Mesendoderm (in vitro differentiated cells): ENCODE measurements at regions not wholly inside any gene's neighbourhood (a gene's known extent, or its start where the extent isn't known, plus 50 kb on each side); places are given as distances from the start of the nearest gene placed in this dataset.
"Not testable (repeated sequence)": the region's sequence is repeated elsewhere in the genome, so short reads cannot be mapped to it uniquely, and the experiment has no call there.

Source experiments
- DNase-seq: peaks from one replicate; pipeline ENCODE4 v3.0.0; 2013
- H2AK5ac ChIP-seq: 2 replicates; pipeline ENCODE4 v1.6.1; 2013; ENCODE audit warnings: low read length, inconsistent platforms
- H2BK120ac ChIP-seq: 2 replicates; pipeline ENCODE4 v1.6.1; 2013; ENCODE audit warnings: low read depth, mild to moderate bottlenecking, low read length, moderate library complexity, mixed read lengths
- H2BK15ac ChIP-seq: replicated peaks from 2 replicates; pipeline ENCODE4 v1.6.1; 2013; ENCODE audit warnings: low read depth, mild to moderate bottlenecking, moderate library complexity
- H2BK5ac ChIP-seq: 2 replicates; pipeline ENCODE4 v1.6.1; 2013; ENCODE audit warnings: low read length, inconsistent platforms
- H3K18ac ChIP-seq: 2 replicates; pipeline ENCODE4 v1.6.1; 2013; ENCODE audit warnings: mild to moderate bottlenecking, low read length, mixed read lengths
- H3K23ac ChIP-seq: one replicate; pipeline ENCODE4 v1.6.1; 2013; ENCODE audit warnings: low read length
- H3K27ac ChIP-seq: 2 replicates; pipeline ENCODE4 v1.5.1; 2013; ENCODE audit warnings: low read depth, mild to moderate bottlenecking, inconsistent platforms, low read length, moderate library complexity
- H3K27me3 ChIP-seq: 2 replicates; pipeline ENCODE4 v1.6.1; 2013; ENCODE audit warnings: low read length, control low read depth, mild to moderate bottlenecking, inconsistent platforms; ENCODE audit not compliant: insufficient read depth, poor library complexity
- H3K36me3 ChIP-seq: 2 replicates; pipeline ENCODE4 v1.6.1; 2013; ENCODE audit warnings: low read length, inconsistent platforms; ENCODE audit not compliant: control insufficient read depth, insufficient read depth
- H3K4ac ChIP-seq: one replicate; pipeline ENCODE4 v1.6.1; 2013; ENCODE audit warnings: low read depth, mild to moderate bottlenecking, low read length, moderate library complexity
- H3K4me1 ChIP-seq: 2 replicates; pipeline ENCODE4 v1.6.1; 2013; ENCODE audit warnings: low read depth, low read length, inconsistent platforms; ENCODE audit not compliant: control insufficient read depth
- H3K4me2 ChIP-seq: 2 replicates; pipeline ENCODE4 v1.6.1; 2013; ENCODE audit warnings: low read length
- H3K4me3 ChIP-seq: 2 replicates; pipeline ENCODE4 v1.5.1; 2013; ENCODE audit warnings: mild to moderate bottlenecking, low read length
- H3K56ac ChIP-seq: one replicate; pipeline ENCODE4 v1.6.1; 2013; ENCODE audit warnings: low read length
- H3K79me1 ChIP-seq: 2 replicates; pipeline ENCODE4 v1.6.1; 2013; ENCODE audit warnings: low read length, inconsistent platforms
- H3K79me2 ChIP-seq: 2 replicates; pipeline ENCODE4 v1.6.1; 2013; ENCODE audit warnings: mild to moderate bottlenecking, low read length; ENCODE audit not compliant: control insufficient read depth, insufficient read depth
- H3K9ac ChIP-seq: 2 replicates; pipeline ENCODE4 v1.6.1; 2013; ENCODE audit warnings: low read length, inconsistent platforms
- H4K5ac ChIP-seq: one replicate; pipeline ENCODE4 v1.6.1; 2013; ENCODE audit warnings: low read length
- H4K8ac ChIP-seq: one replicate; pipeline ENCODE4 v1.6.1; 2013; ENCODE audit warnings: low read depth, mild to moderate bottlenecking, control low read depth, low read length, moderate library complexity
- WGBS: extraction: QIAGEN DNeasy Blood & Tissue Kit; methylation state at CpG from one replicate; pipeline ENCODE4 v1.1.7; 2013; ENCODE audit warnings: low lambda C conversion rate, missing lambda C conversion rate; ENCODE audit not compliant: insufficient coverage; ENCODE audit errors: extremely low coverage; 5-methylcytosine and 5-hydroxymethylcytosine counted together

DNA sequence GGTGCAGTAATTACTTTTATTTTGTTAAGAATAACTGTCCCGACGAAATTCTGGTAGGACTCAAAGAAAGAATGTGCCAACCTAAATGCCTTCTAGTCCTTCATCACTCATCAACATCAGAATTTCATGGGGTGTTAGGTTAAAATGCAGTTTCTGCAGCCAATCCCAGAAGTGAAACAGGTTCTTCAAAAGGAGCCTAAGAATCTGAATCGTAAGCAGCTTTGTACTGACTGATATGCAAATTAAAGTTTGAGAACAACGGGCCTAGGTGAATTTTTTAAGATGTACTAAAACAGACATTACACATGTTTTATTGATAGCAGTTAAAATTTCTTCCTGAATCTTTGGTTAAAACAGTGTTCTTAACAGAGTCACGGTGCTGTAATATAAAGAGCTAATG, 140.3 kb upstream of the ZC3H15 start:
- no peak overlapping the region for H3K4me3 ChIP-seq
- no peak overlapping the region for H2BK5ac ChIP-seq
- no peak overlapping the region for H2AK5ac ChIP-seq
- H4K8ac ChIP-seq: no peak overlapping the region
- H3K79me1 ChIP-seq: no peaks in the 10 kb centered on the region
- H3K56ac ChIP-seq: no peak overlapping the region
- H3K27ac ChIP-seq: no peak overlapping the region
- WGBS: no CpG with 5 or more reads among the region's 5 CpGs
- H3K18ac ChIP-seq: no peak overlapping the region
- no peak overlapping the region for H4K5ac ChIP-seq
- no peak overlapping the region for H3K23ac ChIP-seq
- H3K4ac ChIP-seq: no peak overlapping the region
- no peaks in the 10 kb centered on the region for H3K79me2 ChIP-seq
- H2BK120ac ChIP-seq: no peak overlapping the region
- H3K9ac ChIP-seq: no peak overlapping the region
- no peak overlapping the region for H2BK15ac ChIP-seq
- H3K4me1 ChIP-seq: no peaks in the 10 kb centered on the region
- H3K36me3 ChIP-seq: no peaks in the 10 kb centered on the region
- no peak overlapping the region for H3K4me2 ChIP-seq
- DNase-seq: no peak
- H3K27me3 ChIP-seq: no peaks in the 10 kb centered on the region

DNA sequence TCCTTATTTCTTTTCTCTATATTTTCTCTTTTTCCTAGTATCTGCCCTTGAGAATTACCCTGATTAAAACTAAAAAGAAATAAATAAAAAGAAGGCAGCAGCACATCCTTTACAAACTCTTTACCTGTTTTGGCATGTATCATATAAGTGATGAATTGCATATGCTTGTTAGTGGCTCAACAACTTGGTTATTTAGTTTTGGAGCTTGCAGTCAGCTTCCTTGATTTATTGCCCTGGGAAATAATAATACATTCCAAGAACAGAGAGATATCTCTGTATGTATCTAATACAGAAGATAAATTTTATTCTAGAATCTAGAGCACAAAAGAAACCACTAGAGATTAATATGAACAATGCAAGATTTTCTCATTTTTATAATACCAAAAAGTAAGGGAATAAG, 139.8 kb upstream of the ZC3H15 start:
- Histone ChIP-seq H3K4me2 (no peak overlapping the region), H3K18ac (no peak overlapping the region), H3K27ac (no peak overlapping the region), H3K4me3 (no peak overlapping the region), H4K8ac (no peak overlapping the region), H3K27me3 (no peaks in the 10 kb centered on the region), H3K23ac (no peak overlapping the region), H4K5ac (no peak overlapping the region), H3K4me1 (no peaks in the 10 kb centered on the region), H2BK5ac (no peak overlapping the region), H2BK120ac (no peak overlapping the region), H3K9ac (no peak overlapping the region), H2AK5ac (no peak overlapping the region), H2BK15ac (no peak overlapping the region), H3K79me2 (no peaks in the 10 kb centered on the region), H3K4ac (no peak overlapping the region), H3K36me3 (no peaks in the 10 kb centered on the region), H3K79me1 (no peaks in the 10 kb centered on the region), H3K56ac (no peak overlapping the region)
- no peak for DNase-seq

- Histone ChIP-seq H4K5ac (no peak overlapping the region), H3K79me2 (no peaks in the 10 kb centered on the region), H3K27me3 (no peaks in the 10 kb centered on the region), H3K4me1 (no peaks in the 10 kb centered on the region), H3K4me2 (no peak overlapping the region), H2BK15ac (no peak overlapping the region), H4K8ac (no peak overlapping the region), H3K9ac (no peak overlapping the region), H3K36me3 (no peaks in the 10 kb centered on the region), H3K18ac (no peak overlapping the region), H3K27ac (no peak overlapping the region), H3K4me3 (no peak overlapping the region), H2BK120ac (no peak overlapping the region), H3K23ac (no peak overlapping the region), H3K79me1 (no peaks in the 10 kb centered on the region), H2BK5ac (no peak overlapping the region), H3K4ac (no peak overlapping the region), H2AK5ac (no peak overlapping the region), H3K56ac (no peak overlapping the region)
- DNase-seq: no peak
Observed at GRCh38 chr2:186347472-186347871, 138.6 kb upstream of the ZC3H15 start.

- H3K27me3 ChIP-seq: no peaks in the 10 kb centered on the region
- no peak overlapping the region for H3K27ac ChIP-seq
- no peak for DNase-seq
- no peak overlapping the region for H2BK5ac ChIP-seq
- no peak overlapping the region for H2BK120ac ChIP-seq
- no peak overlapping the region for H3K23ac ChIP-seq
- H3K4ac ChIP-seq: no peak overlapping the region
- H3K4me3 ChIP-seq: no peak overlapping the region
- H2BK15ac ChIP-seq: no peak overlapping the region
- no peak overlapping the region for H4K5ac ChIP-seq
- H3K18ac ChIP-seq: no peak overlapping the region
- H3K36me3 ChIP-seq: no peaks in the 10 kb centered on the region
- H4K8ac ChIP-seq: no peak overlapping the region
- H3K56ac ChIP-seq: no peak overlapping the region
- no CpG with 5 or more reads among the region's 1 CpG for WGBS
- H3K9ac ChIP-seq: no peak overlapping the region
- H3K79me1 ChIP-seq: no peaks in the 10 kb centered on the region
- H3K4me2 ChIP-seq: no peak overlapping the region
- no peak overlapping the region for H2AK5ac ChIP-seq
- no peaks in the 10 kb centered on the region for H3K79me2 ChIP-seq
- no peaks in the 10 kb centered on the region for H3K4me1 ChIP-seq
Observed at GRCh38 chr2:186348200-186348599, 137.9 kb upstream of the ZC3H15 start.

GRCh38 chr2:186349508-186349907, 136.6 kb upstream of the ZC3H15 start:
- H2BK15ac ChIP-seq: no peak overlapping the region
- H2BK120ac ChIP-seq: no peak overlapping the region
- H3K4me3 ChIP-seq: no peak overlapping the region
- H3K4ac ChIP-seq: no peak overlapping the region
- no peak overlapping the region for H3K4me2 ChIP-seq
- no peaks in the 10 kb centered on the region for H3K36me3 ChIP-seq
- H3K27me3 ChIP-seq: no peaks in the 10 kb centered on the region
- no peaks in the 10 kb centered on the region for H3K79me2 ChIP-seq
- H3K18ac ChIP-seq: no peak overlapping the region
- H3K79me1 ChIP-seq: no peaks in the 10 kb centered on the region
- no CpG with 5 or more reads among the region's 2 CpGs for WGBS
- H4K8ac ChIP-seq: no peak overlapping the region
- H3K4me1 ChIP-seq: no peaks in the 10 kb centered on the region
- no peak overlapping the region for H2AK5ac ChIP-seq
- H3K23ac ChIP-seq: no peak overlapping the region
- H3K56ac ChIP-seq: no peak overlapping the region
- H2BK5ac ChIP-seq: no peak overlapping the region
- no peak for DNase-seq
- no peak overlapping the region for H4K5ac ChIP-seq
- no peak overlapping the region for H3K27ac ChIP-seq
- no peak overlapping the region for H3K9ac ChIP-seq

- H4K5ac ChIP-seq, H3K4me3 ChIP-seq, H3K27ac ChIP-seq, H2BK15ac ChIP-seq, H3K79me2 ChIP-seq, H3K36me3 ChIP-seq, H3K23ac ChIP-seq, H3K79me1 ChIP-seq, H3K4me2 ChIP-seq, H3K18ac ChIP-seq, H3K27me3 ChIP-seq, H4K8ac ChIP-seq, H3K56ac ChIP-seq, H3K9ac ChIP-seq, H3K4ac ChIP-seq, H2AK5ac ChIP-seq, H2BK5ac ChIP-seq, DNase-seq, H3K4me1 ChIP-seq, H2BK120ac ChIP-seq: not testable (repeated sequence)
- no CpG with 5 or more reads among the region's 3 CpGs for WGBS
Observed at GRCh38 chr2:186354160-186354559, 131.9 kb upstream of the ZC3H15 start.
